ENCODE measurements at regions not wholly inside any gene's neighbourhood (a gene's known extent, or its start where the extent isn't known, plus 50 kb on each side); places are given as distances from the start of the nearest gene placed in this dataset.

- TF ChIP-seq BHLHE40 (IDR thresholded peaks at IDR 0.05; ENCODE audit: borderline replicate concordance) (no peak), SP1 (IDR thresholded peaks at IDR 0.05) (no peak)
These were observed 51.5 kb upstream of the ZNF469 start for GRCh38 chr16:88330971-88331890.
